Inferior parietal cortex (tissue), 1 donor: ENCODE measurements at regions not wholly inside any gene's neighbourhood (a gene's known extent, or its start where the extent isn't known, plus 50 kb on each side); places are given as distances from the start of the nearest gene placed in this dataset.
"Not testable (repeated sequence)": the region's sequence is repeated elsewhere in the genome, so short reads cannot be mapped to it uniquely, and the experiment has no call there.

Experiments used
- DNase-seq: peaks from one replicate; pipeline ENCODE4 v3.0.0-alpha.2; 2016; ENCODE audit errors: extremely low spot score

- DNase-seq: no peak
These were observed 672.5 kb upstream of the ANKRD30A start for GRCh38 chr10:36452851-36453250.

GRCh38 chr10:36451391-36451970 lies 673.9 kb upstream of the ANKRD30A start:
- no peak for DNase-seq

- DNase-seq: no peak
These were observed 675.0 kb upstream of the ANKRD30A start for GRCh38 chr10:36450380-36450779.

GRCh38 chr10:36448760-36449691 lies 676.4 kb upstream of the ANKRD30A start:
- no peak for DNase-seq

GRCh38 chr10:36446881-36447280 lies 678.5 kb upstream of the ANKRD30A start:
- DNase-seq: no peak

GRCh38 chr10:36443233-36443632 lies 682.2 kb upstream of the ANKRD30A start:
- no peak for DNase-seq

- DNase-seq: no peak
These were observed 683.8 kb upstream of the ANKRD30A start for GRCh38 chr10:36441557-36441956.

GRCh38 chr10:36440539-36440938 lies 684.9 kb upstream of the ANKRD30A start:
- DNase-seq: no peak

- DNase-seq: no peak
These were observed 688.0 kb upstream of the ANKRD30A start for GRCh38 chr10:36437367-36437766.

- DNase-seq: no peak
These were observed 696.9 kb upstream of the ANKRD30A start for GRCh38 chr10:36428507-36428906.

GRCh38 chr10:36425131-36425797 lies 700.1 kb upstream of the ANKRD30A start:
- DNase-seq: no peak

GRCh38 chr10:36424502-36424901 lies 700.9 kb upstream of the ANKRD30A start:
- DNase-seq: no peak

- DNase-seq: no peak
These were observed 701.6 kb upstream of the ANKRD30A start for GRCh38 chr10:36423821-36424248.

- no peak for DNase-seq
These were observed 703.4 kb upstream of the ANKRD30A start for GRCh38 chr10:36421992-36422391.

GRCh38 chr10:36416513-36416912 lies 708.9 kb upstream of the ANKRD30A start:
- no peak for DNase-seq

GRCh38 chr10:36412942-36413341 lies 712.5 kb upstream of the ANKRD30A start:
- DNase-seq: no peak

- DNase-seq: not testable (repeated sequence)
These were observed 725.2 kb upstream of the ANKRD30A start for GRCh38 chr10:36400238-36400637.

- DNase-seq: no peak
These were observed 731.6 kb upstream of the ANKRD30A start for GRCh38 chr10:36393801-36394200.

- DNase-seq: no peak
These were observed 734.0 kb upstream of the ANKRD30A start for GRCh38 chr10:36391405-36391804.

GRCh38 chr10:36390221-36390620 lies 735.2 kb upstream of the ANKRD30A start:
- DNase-seq: no peak

- DNase-seq: no peak
These were observed 737.2 kb upstream of the ANKRD30A start for GRCh38 chr10:36388166-36388565.

GRCh38 chr10:36385693-36386092 lies 739.7 kb upstream of the ANKRD30A start:
- no peak for DNase-seq

GRCh38 chr10:36383349-36383748 lies 741.3 kb upstream of the FZD8 start:
- DNase-seq: no peak
